ENCODE measurements at regions not wholly inside any gene's neighbourhood (a gene's known extent, or its start where the extent isn't known, plus 50 kb on each side); places are given as distances from the start of the nearest gene placed in this dataset.

GRCh38 chr13:112185466-112185865 is 118.5 kb downstream of the SOX1 start:
- TF ChIP-seq, protein P1, sequence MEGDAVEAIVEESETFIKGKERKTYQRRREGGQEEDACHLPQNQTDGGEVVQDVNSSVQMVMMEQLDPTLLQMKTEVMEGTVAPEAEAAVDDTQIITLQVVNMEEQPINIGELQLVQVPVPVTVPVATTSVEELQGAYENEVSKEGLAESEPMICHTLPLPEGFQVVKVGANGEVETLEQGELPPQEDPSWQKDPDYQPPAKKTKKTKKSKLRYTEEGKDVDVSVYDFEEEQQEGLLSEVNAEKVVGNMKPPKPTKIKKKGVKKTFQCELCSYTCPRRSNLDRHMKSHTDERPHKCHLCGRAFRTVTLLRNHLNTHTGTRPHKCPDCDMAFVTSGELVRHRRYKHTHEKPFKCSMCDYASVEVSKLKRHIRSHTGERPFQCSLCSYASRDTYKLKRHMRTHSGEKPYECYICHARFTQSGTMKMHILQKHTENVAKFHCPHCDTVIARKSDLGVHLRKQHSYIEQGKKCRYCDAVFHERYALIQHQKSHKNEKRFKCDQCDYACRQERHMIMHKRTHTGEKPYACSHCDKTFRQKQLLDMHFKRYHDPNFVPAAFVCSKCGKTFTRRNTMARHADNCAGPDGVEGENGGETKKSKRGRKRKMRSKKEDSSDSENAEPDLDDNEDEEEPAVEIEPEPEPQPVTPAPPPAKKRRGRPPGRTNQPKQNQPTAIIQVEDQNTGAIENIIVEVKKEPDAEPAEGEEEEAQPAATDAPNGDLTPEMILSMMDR (IDR thresholded peaks at IDR 0.05), result no peak
- TF ChIP-seq POLR2A (IDR thresholded peaks at IDR 0.05) (no peak), EP300 (IDR thresholded peaks at IDR 0.05) (no peak)
